Heart left ventricle (tissue), 16 donors: ENCODE measurements at regions not wholly inside any gene's neighbourhood (a gene's known extent, or its start where the extent isn't known, plus 50 kb on each side); places are given as distances from the start of the nearest gene placed in this dataset.

Experiments used
- ATAC-seq, 4 donors: fragments of 200-7000 bp; cut with Tn5 transposase; one replicate each; pipeline ENCODE4 v1.9.1; 2020 to 2022; ENCODE audit warnings: moderate library complexity in 4 of 4, mild to moderate bottlenecking in 3 of 4, moderate number of reproducible peaks in 1 of 4
- DNase-seq, 5 donors: peaks; one replicate each; pipeline ENCODE4 v3.0.0-alpha.2; 2020
- H3K27ac ChIP-seq, 12 donors: fragments of 200-600 bp; sonication (generic) in 4 of 12; one replicate each; pipeline versions ENCODE4 v1.5.0 to v1.8.0; 2016 to 2022; ENCODE audit warnings: mild to moderate bottlenecking in 2 of 12
- H3K27me3 ChIP-seq, 9 donors: fragments of 200-600 bp; sonication (generic) in 2 of 9; one replicate each; pipeline versions ENCODE4 v1.5.1 to v1.8.0; 2016 to 2022; ENCODE audit warnings: mild to moderate bottlenecking in 3 of 9
- H3K36me3 ChIP-seq, 9 donors: fragments of 200-600 bp; sonication (generic) in 2 of 9; one replicate each; pipeline versions ENCODE4 v1.5.0 to v1.8.0; 2018 to 2022; ENCODE audit warnings: mild to moderate bottlenecking in 2 of 9
- H3K4me1 ChIP-seq, 12 donors: fragments of 200-600 bp; sonication (generic) in 4 of 12; one replicate each; pipeline versions ENCODE4 v1.5.0 to v1.8.0; 2016 to 2022; ENCODE audit warnings: mild to moderate bottlenecking in 3 of 12
- H3K4me3 ChIP-seq, 12 donors: fragments of 200-600 bp; sonication (generic) in 4 of 12; one replicate each; pipeline versions ENCODE4 v1.5.0 to v1.8.0; 2017 to 2022; ENCODE audit warnings: mild to moderate bottlenecking in 9 of 12, moderate library complexity in 4 of 12
- H3K9me3 ChIP-seq, 12 donors: fragments of 200-600 bp; sonication (generic) in 4 of 12; one replicate each; pipeline versions ENCODE4 v1.5.0 to v1.8.0; 2016 to 2022; ENCODE audit warnings: mild to moderate bottlenecking in 1 of 12
- POLR2A ChIP-seq, 2 donors: fragments of 450-650 bp; IDR thresholded peaks; one replicate each; pipeline ENCODE4 v1.6.1; 2017; ENCODE audit warnings: antibody characterized with exemption in 2 of 2, mild to moderate bottlenecking in 2 of 2, moderate library complexity in 2 of 2
- WGBS, 4 donors: extraction: QIAGEN DNeasy Blood & Tissue Kit in 2 of 4; methylation state at CpG; one replicate each; pipeline versions ENCODE4 v1.1.5 to v1.1.7; 2013 to 2018; 5-methylcytosine and 5-hydroxymethylcytosine counted together
- intact Hi-C, 10 donors: fragments of 100-400 bp; cut with DNase I; formaldehyde crosslinking; loops; one replicate each; pipeline versions ENCODE4 v1.11.1 to v1.14.2; 2022
- TF ChIP-seq, protein P1 (sequence below), 12 donors: fragments of 200-600 bp; sonication (generic) in 4 of 12; IDR thresholded peaks; one replicate each; pipeline versions ENCODE4 v1.5.0 to v1.8.0; 2018 to 2022; ENCODE audit warnings: antibody characterized with exemption in 12 of 12, mild to moderate bottlenecking in 5 of 12
- donor health status: ischemic (EF 13 %, LVEDD 7.1; RV severe dilation, severe dysfunction).
- donor health status: healthy with polysubstance abuse.
- donor health status: DM: no; HTN: yes; CAD: no.
- donor health status: DM: no; HTN: no; CAD: no.
- donor health status: ischemic (EF 25% LVEDD 6.9; RV normal size, moderate dysfunction).
- donor health status: ischemic (EF 25% LVEDD 5.7; RV mildly dilated, moderate dysfunction).
- donor health status: healthy.
- donor health status: DM: yes; HTN: yes; CAD: no.
- donor health status: ischemic (EF 35%, LVEDD 5.7; RV mildly dilated, moderate dysfunction).
- donor health status: nonischemic (EF 11% LVEDD 7.7; RV severe dilation, severe dysfunction).
- donor health status: DM: yes; HTN: yes; CAD: no.
- donor health status: PGD.
- donor health status: ischemic (EF 29% LVEDD 5.4; RV normal size, mild dysfunction).
- donor health status: nonischemic (EF 23%, LVEDD 6.1; RV moderate dilation, normal function).

- TF ChIP-seq POLR2A (IDR thresholded peaks at IDR 0.05) = no peak
- TF ChIP-seq, protein P1, sequence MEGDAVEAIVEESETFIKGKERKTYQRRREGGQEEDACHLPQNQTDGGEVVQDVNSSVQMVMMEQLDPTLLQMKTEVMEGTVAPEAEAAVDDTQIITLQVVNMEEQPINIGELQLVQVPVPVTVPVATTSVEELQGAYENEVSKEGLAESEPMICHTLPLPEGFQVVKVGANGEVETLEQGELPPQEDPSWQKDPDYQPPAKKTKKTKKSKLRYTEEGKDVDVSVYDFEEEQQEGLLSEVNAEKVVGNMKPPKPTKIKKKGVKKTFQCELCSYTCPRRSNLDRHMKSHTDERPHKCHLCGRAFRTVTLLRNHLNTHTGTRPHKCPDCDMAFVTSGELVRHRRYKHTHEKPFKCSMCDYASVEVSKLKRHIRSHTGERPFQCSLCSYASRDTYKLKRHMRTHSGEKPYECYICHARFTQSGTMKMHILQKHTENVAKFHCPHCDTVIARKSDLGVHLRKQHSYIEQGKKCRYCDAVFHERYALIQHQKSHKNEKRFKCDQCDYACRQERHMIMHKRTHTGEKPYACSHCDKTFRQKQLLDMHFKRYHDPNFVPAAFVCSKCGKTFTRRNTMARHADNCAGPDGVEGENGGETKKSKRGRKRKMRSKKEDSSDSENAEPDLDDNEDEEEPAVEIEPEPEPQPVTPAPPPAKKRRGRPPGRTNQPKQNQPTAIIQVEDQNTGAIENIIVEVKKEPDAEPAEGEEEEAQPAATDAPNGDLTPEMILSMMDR (IDR thresholded peaks at IDR 0.05) = no peak
Observed at GRCh38 chr1:47571952-47572351, 134.1 kb downstream of the FOXD2 start.

DNA sequence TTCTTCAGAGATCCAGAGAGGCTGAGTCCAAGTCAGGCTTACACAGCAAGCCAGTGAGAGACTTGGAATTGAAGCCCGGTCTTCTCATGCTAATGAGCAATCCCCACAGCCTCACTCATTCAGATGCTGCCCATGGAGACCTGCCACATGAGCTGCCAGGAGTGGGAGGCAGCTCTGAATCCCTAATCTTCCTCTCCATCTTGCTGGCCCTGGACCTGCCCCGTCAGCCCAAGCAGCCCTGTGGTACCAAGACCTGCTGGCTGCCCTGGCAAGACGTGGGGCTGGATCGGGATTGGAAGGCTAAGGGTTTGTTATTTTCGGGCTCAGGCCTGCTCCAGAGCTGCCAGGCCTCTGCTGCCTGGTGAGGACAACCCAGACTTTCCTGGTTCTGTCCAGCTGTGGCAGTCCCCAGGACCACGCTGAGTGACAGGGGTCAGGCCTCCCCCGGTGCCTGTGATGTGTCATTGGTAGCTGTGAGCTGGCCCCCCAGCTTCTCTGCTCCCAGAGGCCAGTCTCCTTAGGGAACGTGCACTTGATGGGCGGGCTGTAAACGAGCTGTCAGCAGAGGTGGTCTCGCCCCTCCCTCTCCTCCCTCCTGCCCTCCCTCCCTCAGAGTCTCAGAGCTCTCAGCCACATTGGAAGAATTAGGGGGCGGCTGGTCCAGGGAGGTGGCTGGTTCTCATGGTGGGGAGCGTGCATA is 135.0 kb downstream of the FOXD2 start:
- DNase-seq (no peak), ATAC-seq (no peak)
- Histone ChIP-seq H3K27me3 (peaks cover 0 to 9% (median 5%) of the 10 kb centered on the region in 9 donors), H3K9me3 (no peaks in the 10 kb centered on the region), H3K4me1 (peaks cover 0 to 15% (median 6%) of the 10 kb centered on the region in 12 donors), H3K27ac (no peak overlapping the region), H3K4me3 (no peak overlapping the region), H3K36me3 (no peaks in the 10 kb centered on the region)
- WGBS, 4 donors = 55 to 87% (median 75%) methylated on average over 6 to 13 of the region's 13 CpGs
- no peak for TF ChIP-seq POLR2A (IDR thresholded peaks at IDR 0.05)
- TF ChIP-seq, protein P1 (IDR thresholded peaks at IDR 0.05) = no peak
- intact Hi-C loops = no loop called here

More at GRCh38 chr1:47571952-47572351, 134.1 kb downstream of the FOXD2 start:
- peaks cover 0 to 15% (median 5%) of the 10 kb centered on the region in 12 donors for H3K4me1 ChIP-seq
- ATAC-seq = no peak
- intact Hi-C loops = no loop called here
- H3K36me3 ChIP-seq = no peaks in the 10 kb centered on the region
- no peaks in the 10 kb centered on the region for H3K9me3 ChIP-seq
- WGBS, 4 donors = 97 to 100% (median 98%) methylated on average over 2 of the region's 2 CpGs
- H3K27ac ChIP-seq = no peak overlapping the region
- DNase-seq = no peak
- no peak overlapping the region for H3K4me3 ChIP-seq
- peaks cover 0 to 12% (median 5%) of the 10 kb centered on the region in 9 donors for H3K27me3 ChIP-seq

DNA sequence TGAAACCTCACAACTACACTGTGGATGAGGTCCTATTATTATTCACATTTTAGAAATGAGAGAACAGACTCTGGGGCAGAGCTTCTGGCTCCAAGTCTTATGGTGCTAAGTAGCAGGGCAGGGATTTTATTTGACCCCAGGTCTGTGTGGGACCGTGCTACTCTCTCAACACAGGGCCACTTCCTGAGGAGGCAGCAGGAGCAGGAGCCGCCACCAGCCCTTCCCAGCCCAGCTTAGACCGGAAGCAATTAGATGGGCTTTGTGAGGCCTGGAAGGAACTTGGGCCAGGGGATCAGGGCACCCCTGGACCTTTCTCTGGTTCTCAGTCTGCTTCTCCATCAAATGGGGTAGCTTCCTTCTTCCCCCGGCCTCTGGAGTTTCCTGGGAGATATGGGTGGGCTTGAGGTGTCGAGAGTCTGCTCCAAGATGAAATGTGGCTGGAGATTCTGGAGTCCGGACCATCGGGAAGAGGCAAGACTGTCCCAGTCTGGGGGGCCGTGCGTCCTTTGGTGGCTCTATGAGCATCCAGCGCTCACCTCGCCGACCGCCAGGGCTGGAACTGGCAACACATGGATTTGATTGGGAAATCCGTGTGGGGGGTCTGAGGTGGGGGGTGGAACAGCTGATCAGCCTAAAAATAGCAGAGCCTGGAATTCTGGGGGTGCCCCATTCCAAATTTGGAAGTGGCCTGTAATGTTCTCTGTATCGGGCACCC is 136.8 kb downstream of the FOXD2 start:
- intact Hi-C loops = no loop called here
- ATAC-seq (no peak), DNase-seq (no peak)
- Histone ChIP-seq H3K36me3 (no peaks in the 10 kb centered on the region), H3K4me3 (no peak overlapping the region), H3K27ac (no peak overlapping the region), H3K9me3 (no peaks in the 10 kb centered on the region), H3K4me1 (peaks cover 0 to 26% (median 13%) of the 10 kb centered on the region in 12 donors), H3K27me3 (peaks cover 0 to 7% (median 2%) of the 10 kb centered on the region in 9 donors)
- TF ChIP-seq, protein P1 (IDR thresholded peaks at IDR 0.05) = no peak
- TF ChIP-seq POLR2A (IDR thresholded peaks at IDR 0.05) = no peak
- 84 to 88% (median 85%) methylated on average over 15 of the region's 15 CpGs for WGBS, 4 donors
